DND-41 (cell line): ENCODE measurements at regions not wholly inside any gene's neighbourhood (a gene's known extent, or its start where the extent isn't known, plus 50 kb on each side); places are given as distances from the start of the nearest gene placed in this dataset.

ENCODE experiments used
- ATAC-seq: fragments of 200-7000 bp; cut with Tn5 transposase; 3 replicates; pipeline ENCODE4 v1.9.1; 2021; ENCODE audit warnings: low read depth; ENCODE audit not compliant: insufficient read depth
- DNase-seq: peaks from one replicate; pipeline ENCODE4 v3.0.0-alpha.2; 2020
- H2AFZ ChIP-seq: 2 replicates; pipeline ENCODE4 v1.6.0; 2012; ENCODE audit warnings: low read depth, low read length
- H3K27ac ChIP-seq: 2 replicates; pipeline ENCODE4 v1.5.1; 2012; ENCODE audit warnings: low read length, inconsistent platforms
- H3K27me3 ChIP-seq: fragments of 200-600 bp; sonication (generic); 2 replicates; pipeline ENCODE4 v1.6.0; 2012; ENCODE audit warnings: low read length, mild to moderate bottlenecking, inconsistent platforms; ENCODE audit not compliant: insufficient read depth, poor library complexity
- H3K36me3 ChIP-seq: 2 replicates; pipeline ENCODE4 v1.5.1; 2012; ENCODE audit warnings: low read length, inconsistent platforms; ENCODE audit not compliant: insufficient read depth
- H3K4me1 ChIP-seq: 2 replicates; pipeline ENCODE4 v1.5.1; 2012; ENCODE audit warnings: mild to moderate bottlenecking, low read length; ENCODE audit not compliant: insufficient read depth
- H3K4me2 ChIP-seq: 2 replicates; pipeline ENCODE4 v1.6.0; 2012; ENCODE audit warnings: mild to moderate bottlenecking, moderate library complexity, low read length, inconsistent platforms; ENCODE audit not compliant: insufficient read depth
- H3K4me3 ChIP-seq, 2 experiments: fragments of 200-600 bp in 1 of 2; shearing (Covaris generic) in 1 of 2; 2 replicates each; pipeline ENCODE4 v1.5.1; 2012 to 2016; ENCODE audit warnings: inconsistent platforms in 2 of 2, low read length in 2 of 2, mild to moderate bottlenecking in 2 of 2, low read depth in 1 of 2, moderate library complexity in 1 of 2
- H3K79me2 ChIP-seq: 2 replicates; pipeline ENCODE4 v1.6.0; 2012; ENCODE audit warnings: low read length, inconsistent platforms; ENCODE audit not compliant: insufficient read depth
- H3K9ac ChIP-seq: 2 replicates; pipeline ENCODE4 v1.6.0; 2012; ENCODE audit warnings: low read depth, mild to moderate bottlenecking, inconsistent platforms, low read length, moderate library complexity
- H3K9me3 ChIP-seq: 2 replicates; pipeline ENCODE4 v1.5.1; 2012; ENCODE audit warnings: low read length, moderate library complexity, mild to moderate bottlenecking, inconsistent platforms; ENCODE audit not compliant: insufficient read depth, severe bottlenecking
- H4K20me1 ChIP-seq: 2 replicates; pipeline ENCODE4 v1.6.0; 2012; ENCODE audit warnings: low read length; ENCODE audit not compliant: insufficient read depth
- CTCF ChIP-seq: IDR thresholded peaks from 2 replicates; pipeline ENCODE4 v1.5.1; 2012; ENCODE audit warnings: borderline replicate concordance, low read length, moderate library complexity, mild to moderate bottlenecking; ENCODE audit not compliant: poor library complexity, severe bottlenecking; ENCODE audit errors: extremely low read depth
- EZH2 ChIP-seq: IDR thresholded peaks from 3 replicates; pipeline ENCODE4 v1.6.1; 2012; ENCODE audit warnings: borderline replicate concordance, low read depth, mild to moderate bottlenecking, moderate library complexity, low read length, inconsistent platforms; ENCODE audit not compliant: severe bottlenecking

GRCh38 chr7:56538541-56539429 is 422.6 kb upstream of the NUPR2 start:
- Histone ChIP-seq H3K9ac (no peak overlapping the region), H3K9me3 (peaks cover 43% of the 10 kb centered on the region), H3K27me3 (no peaks in the 10 kb centered on the region), H3K4me3 (no peak overlapping the region), H3K79me2 (no peaks in the 10 kb centered on the region), H2AFZ (no peak overlapping the region), H4K20me1 (no peaks in the 10 kb centered on the region), H3K4me2 (no peak overlapping the region), H3K4me1 (no peaks in the 10 kb centered on the region), H3K36me3 (no peaks in the 10 kb centered on the region), H3K27ac (no peak overlapping the region)
- ATAC-seq (no peak), DNase-seq (no peak)
- TF ChIP-seq CTCF (no peak), EZH2 (no peak)

- Histone ChIP-seq H3K27me3 (no peaks in the 10 kb centered on the region), H3K79me2 (no peaks in the 10 kb centered on the region), H3K27ac (no peak overlapping the region), H3K4me3 (no peak overlapping the region), H3K4me2 (no peak overlapping the region), H3K9me3 (peaks cover 43% of the 10 kb centered on the region), H3K4me1 (no peaks in the 10 kb centered on the region), H3K36me3 (no peaks in the 10 kb centered on the region), H2AFZ (no peak overlapping the region), H3K9ac (no peak overlapping the region), H4K20me1 (no peaks in the 10 kb centered on the region)
- DNase-seq (no peak), ATAC-seq (no peak)
- TF ChIP-seq EZH2: no peak
- TF ChIP-seq CTCF: no peak
These were observed 421.7 kb upstream of the NUPR2 start for GRCh38 chr7:56537952-56538351.

GRCh38 chr7:56537477-56537876 is 421.3 kb upstream of the NUPR2 start:
- no peak for DNase-seq
- Histone ChIP-seq H4K20me1 (no peaks in the 10 kb centered on the region), H3K79me2 (no peaks in the 10 kb centered on the region), H3K4me2 (no peak overlapping the region), H3K4me3 (no peak overlapping the region), H3K4me1 (no peaks in the 10 kb centered on the region), H3K36me3 (no peaks in the 10 kb centered on the region), H3K27me3 (no peaks in the 10 kb centered on the region), H3K9me3 (peaks cover 41% of the 10 kb centered on the region), H3K27ac (no peak overlapping the region), H2AFZ (no peak overlapping the region), H3K9ac (no peak overlapping the region)
- no peak for ATAC-seq
- no peak for TF ChIP-seq EZH2
- TF ChIP-seq CTCF: no peak
